Small intestine (tissue), 7 donors: ENCODE measurements at regions not wholly inside any gene's neighbourhood (a gene's known extent, or its start where the extent isn't known, plus 50 kb on each side); places are given as distances from the start of the nearest gene placed in this dataset.
"Not testable (repeated sequence)": the region's sequence is repeated elsewhere in the genome, so short reads cannot be mapped to it uniquely, and the experiment has no call there.

ENCODE experiments used
- DNase-seq, 2 donors: peaks; one replicate each; pipeline versions ENCODE4 v3.0.0 to v3.0.0-alpha.2; 2013
- FAIRE-seq: peaks from 2 replicates; lab custom pipeline; 2012; peaks lifted over from hg19 to GRCh38; lab: Jason Lieb, UNC
- H3K27ac ChIP-seq, 3 donors: one replicate each; pipeline ENCODE4 v1.5.1; 2013; ENCODE audit warnings: low read length in 2 of 3, mild to moderate bottlenecking in 2 of 3, control low read depth in 1 of 3, inconsistent platforms in 1 of 3, low read depth in 1 of 3, moderate library complexity in 1 of 3
- H3K27me3 ChIP-seq, 3 donors: one replicate each; pipeline ENCODE4 v1.6.1; 2013; ENCODE audit warnings: low read length in 3 of 3, inconsistent platforms in 1 of 3; ENCODE audit not compliant: control insufficient read depth in 3 of 3, insufficient read depth in 3 of 3
- H3K36me3 ChIP-seq, 3 donors: one replicate each; pipeline ENCODE4 v1.6.1; 2013; ENCODE audit warnings: low read length in 3 of 3, inconsistent platforms in 1 of 3, low read depth in 1 of 3, mild to moderate bottlenecking in 1 of 3, moderate library complexity in 1 of 3; ENCODE audit not compliant: control insufficient read depth in 3 of 3, insufficient read depth in 2 of 3
- H3K4me1 ChIP-seq, 3 donors: one replicate each; pipeline ENCODE4 v1.6.1; 2013; ENCODE audit warnings: low read length in 2 of 3, inconsistent platforms in 1 of 3, low read depth in 1 of 3, mild to moderate bottlenecking in 1 of 3, moderate library complexity in 1 of 3; ENCODE audit not compliant: control insufficient read depth in 3 of 3, insufficient read depth in 2 of 3
- H3K4me3 ChIP-seq, 3 donors: one replicate each; pipeline ENCODE4 v1.5.1; 2013; ENCODE audit warnings: low read length in 3 of 3, control low read depth in 1 of 3, inconsistent platforms in 1 of 3, low read depth in 1 of 3, mild to moderate bottlenecking in 1 of 3, moderate library complexity in 1 of 3
- H3K9me3 ChIP-seq, 2 donors: one replicate each; pipeline ENCODE4 v1.6.1; 2013; ENCODE audit warnings: low read depth in 1 of 2, low read length in 1 of 2; ENCODE audit not compliant: control insufficient read depth in 2 of 2, insufficient read depth in 1 of 2
- WGBS, 3 donors: extraction: QIAGEN DNeasy Blood & Tissue Kit; methylation state at CpG; one replicate each; pipeline ENCODE4 v1.1.7; 2013; 5-methylcytosine and 5-hydroxymethylcytosine counted together
- donor health status: healthy with polysubstance abuse.
- donor health status: control.
- donor health status: control.
- donor health status: Bipolar disorder and iron deficiency.
- donor health status: healthy.

DNA sequence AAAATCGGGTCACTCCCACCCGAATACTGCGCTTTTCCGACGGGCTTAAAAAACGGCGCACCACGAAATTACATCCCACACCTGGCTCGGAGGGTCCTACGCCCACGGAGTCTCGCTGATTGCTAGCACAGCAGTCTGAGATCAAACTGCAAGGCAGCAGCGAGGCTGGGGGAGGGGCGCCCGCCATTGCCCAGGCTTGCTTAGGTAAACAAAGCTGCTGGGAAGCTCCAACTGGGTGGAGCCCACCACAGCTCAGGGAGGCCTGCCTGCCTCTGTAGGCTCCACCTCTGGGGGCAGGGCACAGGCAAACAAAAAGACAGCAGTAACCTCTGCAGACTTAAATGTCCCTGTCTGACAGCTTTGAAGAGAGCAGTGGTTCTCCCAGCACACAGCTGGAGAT is 325.7 kb upstream of the PIK3R1 start:
- not testable (repeated sequence) for H3K9me3 ChIP-seq, H3K4me1 ChIP-seq, DNase-seq, H3K36me3 ChIP-seq, H3K4me3 ChIP-seq, H3K27me3 ChIP-seq, FAIRE-seq, H3K27ac ChIP-seq
- 69 to 96% (median 88%) methylated on average over 2 to 15 of the region's 15 CpGs for WGBS, 3 donors

DNA sequence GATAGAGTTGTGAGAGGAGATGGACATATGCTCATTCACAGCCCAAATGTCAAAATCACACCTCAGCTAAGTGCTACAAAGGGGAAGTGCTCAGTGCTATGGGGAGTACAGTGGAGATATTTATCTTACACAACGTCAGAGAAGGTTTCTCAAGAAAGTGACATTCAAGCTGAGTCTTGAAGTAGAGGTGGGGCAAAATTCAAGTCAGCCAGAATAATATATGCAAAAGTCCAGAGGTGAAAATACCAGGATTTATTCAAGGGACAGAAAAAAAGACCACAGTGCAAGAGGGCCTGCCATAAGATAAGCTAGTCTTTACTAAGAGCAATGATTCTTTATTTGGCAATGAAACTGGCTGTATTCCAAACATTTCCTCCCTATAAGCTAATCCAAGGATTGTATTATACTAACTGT is 327.8 kb upstream of the PIK3R1 start:
- WGBS, 3 donors: 16 to 49% (median 46%) methylated on average over 1 of the region's 1 CpG
- no peak for FAIRE-seq
- no peaks in the 10 kb centered on the region for H3K9me3 ChIP-seq
- H3K4me1 ChIP-seq: peaks cover 0 to 8% (median 0%) of the 10 kb centered on the region in 3 donors
- H3K4me3 ChIP-seq: no peak overlapping the region
- DNase-seq: peak in 1 of 2 donors; percentile 56
- H3K27me3 ChIP-seq: no peaks in the 10 kb centered on the region
- no peaks in the 10 kb centered on the region for H3K36me3 ChIP-seq
- no peak overlapping the region for H3K27ac ChIP-seq

GRCh38 chr5:67886761-67887160 is 328.8 kb upstream of the PIK3R1 start:
- Histone ChIP-seq H3K4me3 (no peak overlapping the region), H3K36me3 (no peaks in the 10 kb centered on the region), H3K27me3 (no peaks in the 10 kb centered on the region), H3K27ac (no peak overlapping the region), H3K9me3 (no peaks in the 10 kb centered on the region), H3K4me1 (peaks cover 0 to 8% (median 0%) of the 10 kb centered on the region in 3 donors)
- WGBS, 3 donors: 65 to 93% (median 77%) methylated on average over 1 of the region's 1 CpG
- no peak for DNase-seq
- no peak for FAIRE-seq

DNA sequence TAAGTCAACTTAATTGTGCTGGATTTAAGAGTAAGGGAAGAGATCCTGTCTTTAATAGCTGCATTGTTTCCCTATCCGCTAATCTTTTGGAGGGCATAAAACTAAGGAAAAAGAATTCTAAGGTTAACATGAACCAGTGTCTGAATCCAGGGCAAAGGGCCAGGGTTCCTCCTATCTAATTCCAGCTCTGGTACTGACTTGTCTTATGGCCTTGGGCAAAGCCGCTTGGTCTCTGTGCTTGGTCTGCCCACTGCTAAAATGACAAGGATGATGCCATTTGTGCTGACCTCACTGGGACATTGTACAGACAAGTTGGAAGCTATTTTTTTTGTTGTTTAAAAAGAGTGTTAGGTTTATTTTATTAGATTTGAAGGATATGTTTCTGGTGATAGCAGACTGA is 334.7 kb upstream of the PIK3R1 start:
- FAIRE-seq (no peak), DNase-seq (peak in 1 of 2 donors; percentile 63)
- Histone ChIP-seq H3K4me1 (peaks cover 0 to 33% (median 4%) of the 10 kb centered on the region in 3 donors), H3K36me3 (no peaks in the 10 kb centered on the region), H3K9me3 (peaks cover 0 to 6% of the 10 kb centered on the region in 2 donors), H3K27me3 (no peaks in the 10 kb centered on the region), H3K27ac (peak overlapping the region in 2 of 3 donors; percentile 41 to 75), H3K4me3 (no peak overlapping the region)
- WGBS, 3 donors: 21 to 61% (median 43%) methylated on average over 2 of the region's 2 CpGs

GRCh38 chr5:67880511-67880805 is 335.1 kb upstream of the PIK3R1 start:
- DNase-seq: peak; percentile 90
- peaks cover 0 to 6% of the 10 kb centered on the region in 2 donors for H3K9me3 ChIP-seq
- no peaks in the 10 kb centered on the region for H3K36me3 ChIP-seq
- peak overlapping the region in 2 of 3 donors; percentile 41 to 75 for H3K27ac ChIP-seq
- 10 to 68% (median 23%) methylated on average over 2 of the region's 2 CpGs for WGBS, 3 donors
- no peak overlapping the region for H3K4me3 ChIP-seq
- H3K27me3 ChIP-seq: no peaks in the 10 kb centered on the region
- peaks cover 0 to 33% (median 4%) of the 10 kb centered on the region in 3 donors for H3K4me1 ChIP-seq
- no peak for FAIRE-seq

DNA sequence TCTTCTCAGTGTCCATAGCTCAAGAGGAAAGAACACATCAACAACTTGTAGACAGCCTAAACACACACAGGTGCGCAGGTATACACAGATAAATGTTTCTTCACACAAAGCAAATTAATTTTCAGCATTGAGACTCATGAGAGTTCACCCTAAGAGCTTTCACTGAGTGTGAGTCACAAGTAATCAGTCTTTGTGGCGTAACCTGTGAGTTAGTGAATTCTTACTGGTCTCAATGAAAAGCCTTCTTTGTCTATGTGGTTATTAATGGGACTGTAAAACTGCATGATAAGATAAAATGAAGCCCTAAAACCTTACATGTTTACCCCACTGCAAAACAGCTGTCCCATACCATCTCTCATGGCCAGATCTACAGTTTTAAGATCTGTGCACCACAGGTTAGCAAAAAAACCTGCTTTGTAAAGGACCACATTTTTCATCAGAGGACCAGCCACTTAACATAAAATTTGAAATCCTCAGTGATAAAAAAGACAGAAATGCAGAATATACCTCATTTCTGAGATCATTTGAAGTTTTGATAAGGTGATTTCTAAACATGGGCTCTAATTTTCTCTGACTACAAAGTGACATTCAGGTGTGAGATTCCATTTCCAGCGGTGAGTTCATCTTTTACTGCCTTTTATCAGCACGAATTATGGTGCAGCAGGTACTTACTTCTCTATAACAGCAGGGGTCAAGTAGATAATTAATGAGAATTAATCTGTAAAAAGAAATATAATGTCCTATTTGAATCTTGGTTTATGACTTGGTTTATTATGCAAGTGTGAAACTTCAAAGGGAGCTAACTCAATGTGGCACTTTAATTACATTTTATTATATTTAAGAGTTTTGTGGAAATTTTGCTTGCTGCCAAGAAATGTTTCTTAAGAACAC is 335.7 kb upstream of the PIK3R1 start:
- Histone ChIP-seq H3K4me1 (peaks cover 0 to 33% (median 4%) of the 10 kb centered on the region in 3 donors), H3K27me3 (no peaks in the 10 kb centered on the region), H3K9me3 (peaks cover 0 to 6% of the 10 kb centered on the region in 2 donors), H3K36me3 (no peaks in the 10 kb centered on the region), H3K27ac (peak overlapping the region in 2 of 3 donors; percentile 41 to 75), H3K4me3 (no peak overlapping the region)
- peak; percentile 55 for FAIRE-seq
- 16 to 52% (median 38%) methylated on average over 4 of the region's 4 CpGs for WGBS, 3 donors
- peak; percentile 87 to 94 for DNase-seq

DNA sequence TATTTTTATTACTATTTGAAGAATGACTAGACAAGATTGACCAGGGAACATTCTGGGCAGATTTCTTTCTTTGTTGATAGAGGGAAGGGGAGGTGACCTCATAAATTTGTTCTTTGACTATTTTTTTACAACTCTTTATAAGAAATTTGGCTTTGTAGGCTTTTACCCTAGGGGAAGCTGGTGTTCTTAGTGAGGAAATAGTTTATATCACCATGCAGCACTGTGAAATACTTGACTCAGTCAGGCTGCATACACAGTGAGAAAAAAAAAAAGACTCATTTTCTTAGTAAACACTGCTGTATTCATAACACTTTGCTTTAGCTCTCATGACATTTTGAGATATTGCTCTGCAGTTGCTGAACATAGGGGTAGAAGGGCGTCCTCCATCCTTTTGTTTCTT is 336.6 kb upstream of the PIK3R1 start:
- H3K27me3 ChIP-seq: no peaks in the 10 kb centered on the region
- peak overlapping the region in 1 of 3 donors; percentile 56 for H3K27ac ChIP-seq
- DNase-seq: peak in 1 of 2 donors; percentile 42
- no peak overlapping the region for H3K4me3 ChIP-seq
- no peak for FAIRE-seq
- WGBS, 3 donors: 36 to 68% (median 56%) methylated on average over 1 of the region's 1 CpG
- H3K4me1 ChIP-seq: peaks cover 0 to 33% (median 4%) of the 10 kb centered on the region in 3 donors
- H3K9me3 ChIP-seq: peaks cover 0 to 6% of the 10 kb centered on the region in 2 donors
- no peaks in the 10 kb centered on the region for H3K36me3 ChIP-seq

DNA sequence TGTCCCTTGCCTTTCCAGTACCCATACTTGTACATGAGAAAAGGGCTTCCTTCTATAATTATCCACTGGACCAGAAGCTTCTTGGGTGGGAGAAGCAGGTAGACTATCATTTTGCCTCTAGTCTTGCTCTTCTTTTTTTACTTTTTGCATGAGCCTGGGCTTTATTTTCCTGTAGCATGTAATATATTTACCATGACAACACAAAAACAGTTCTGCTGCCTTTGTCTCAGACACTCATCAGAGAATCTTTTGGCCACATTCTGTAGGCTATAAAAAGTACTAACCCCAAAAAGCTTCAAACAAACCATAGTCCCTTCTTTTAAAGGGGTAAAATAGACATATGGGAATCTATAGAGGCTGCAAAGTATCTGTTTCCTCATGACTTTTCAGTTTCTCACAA is 339.2 kb upstream of the PIK3R1 start:
- FAIRE-seq (no peak), DNase-seq (no peak)
- Histone ChIP-seq H3K4me3 (no peak overlapping the region), H3K36me3 (no peaks in the 10 kb centered on the region), H3K4me1 (peaks cover 0 to 33% (median 4%) of the 10 kb centered on the region in 3 donors), H3K27ac (no peak overlapping the region), H3K27me3 (no peaks in the 10 kb centered on the region), H3K9me3 (peaks cover 0 to 6% of the 10 kb centered on the region in 2 donors)
